ENCODE measurements at regions not wholly inside any gene's neighbourhood (a gene's known extent, or its start where the extent isn't known, plus 50 kb on each side); places are given as distances from the start of the nearest gene placed in this dataset.

- dilution Hi-C loops (cut with MboI; ENCODE audit: extremely low pct_ligation_motif_present, low sequenced_read_pairs) (no loop called here), intact Hi-C loops (cut with micrococcal nuclease) (loop anchor here (5.0 to 10.0 kb wide), 3 partner anchors 79 to 301 kb away; no protein-coding TSS in a partner anchor)
- ChIA-PET POLR2A (no interaction called here), CTCF (interaction anchor here (1.6 to 7.0 kb wide), 8 partner anchors 8 to 475 kb away, joined by 3 to 148 read pairs (median 14); no protein-coding TSS in a partner anchor)
- Histone ChIP-seq H3K9me1 (replicated peaks; ENCODE audit: control insufficient read depth, extremely low read depth, insufficient read depth, low read length) (no peaks in the 10 kb centered on the region), H3K27ac (ENCODE audit: insufficient read depth, low read depth, low read length) (no peak overlapping the region), H3K36me3 (ENCODE audit: control insufficient read depth in 2 of 2, extremely low read depth in 1 of 2, insufficient read depth in 2 of 2, low read length in 2 of 2) (no peaks in the 10 kb centered on the region), H3K4me1 (ENCODE audit: control insufficient read depth, extremely low read depth, insufficient read depth, low read length) (no peaks in the 10 kb centered on the region), H4K20me1 (replicated peaks; ENCODE audit: control insufficient read depth, extremely low read depth, insufficient read depth, low read length) (no peaks in the 10 kb centered on the region), H3K79me2 (ENCODE audit: control insufficient read depth, insufficient read depth, low read length) (no peaks in the 10 kb centered on the region), H3K27me3 (ENCODE audit: control insufficient read depth in 2 of 2, insufficient read depth in 2 of 2, low read length in 2 of 2) (peaks cover 4 to 13% of the 10 kb centered on the region in 2 experiments), H2AFZ (ENCODE audit: low read depth, low read length) (no peak overlapping the region), H3K9me3 (replicated peaks; ENCODE audit: control insufficient read depth, insufficient read depth, low read length) (no peaks in the 10 kb centered on the region), H3K9ac (replicated peaks; ENCODE audit: extremely low read depth, insufficient read depth, low read length) (no peak overlapping the region), H3K4me2 (ENCODE audit: insufficient read depth, low read length) (no peak overlapping the region), H3K4me3 (replicated peaks in 1 of 3; ENCODE audit: insufficient read depth in 1 of 3, low read depth in 1 of 3, low read length in 3 of 3) (no peak overlapping the region)
- BruUV-seq (replicated peaks): no TSS peak
- TF ChIP-seq POLR2AphosphoS5 (IDR thresholded peaks at IDR 0.05; ENCODE audit: insufficient read depth, low read depth, low read length) (no peak), FOS (IDR thresholded peaks at IDR 0.05; ENCODE audit: borderline replicate concordance, insufficient read depth, low read length) (no peak), MYC (IDR thresholded peaks at IDR 0.05; ENCODE audit: low read depth, low read length) (no peak), EZH2 (IDR thresholded peaks at IDR 0.05; ENCODE audit: borderline replicate concordance, low read depth, low read length, severe bottlenecking) (no peak), CTCF (IDR thresholded peaks at IDR 0.05; ENCODE audit: extremely low read depth in 1 of 2, insufficient read depth in 1 of 2, low read depth in 1 of 2, low read length in 2 of 2) (no peak), GATA2 (IDR thresholded peaks at IDR 0.05; ENCODE audit: insufficient read depth, insufficient read length, low read depth, low read length) (no peak), JUN (IDR thresholded peaks at IDR 0.05; ENCODE audit: borderline replicate concordance, insufficient read depth, insufficient read length, low read depth) (no peak), MAX (IDR thresholded peaks at IDR 0.05; ENCODE audit: insufficient read depth, insufficient read length) (no peak), POLR2A (IDR thresholded peaks at IDR 0.05; ENCODE audit: low read depth, low read length) (no peak)
- no peak for DNase-seq (ENCODE audit: low read depth, low spot score)
- FAIRE-seq: no peak
Measured at GRCh38 chr5:60285910-60286309, 392.4 kb upstream of the PDE4D start.

Data from endothelial cell of umbilical vein (primary cell).